ENCODE measurements at regions not wholly inside any gene's neighbourhood (a gene's known extent, or its start where the extent isn't known, plus 50 kb on each side); places are given as distances from the start of the nearest gene placed in this dataset.

DNA sequence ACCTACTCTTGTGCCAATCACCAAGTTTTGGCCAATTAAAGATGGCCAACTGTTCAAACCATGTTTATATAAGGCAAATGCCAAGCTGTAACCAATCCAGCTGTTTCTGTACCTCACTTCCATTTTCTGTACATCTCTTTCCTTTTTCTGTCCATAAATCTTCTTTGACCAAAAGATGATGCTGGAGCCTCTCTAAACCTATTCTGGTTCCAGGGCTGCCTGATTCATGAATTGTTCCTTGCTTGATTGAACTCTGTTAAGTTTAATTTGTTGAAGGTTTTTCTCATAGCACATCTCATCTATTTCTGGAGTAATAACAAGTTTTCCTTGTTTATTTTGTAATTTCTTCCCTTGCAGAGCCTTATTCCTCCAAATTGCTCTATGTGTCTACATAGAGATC, 115.3 kb upstream of the SMAD3 start:
- Mint-ChIP-seq H3K27me3 (peaks cover 22% of the 10 kb centered on the region), H3K4me1 (peaks cover 16 to 19% (median 17%) of the 10 kb centered on the region in 3 donors), H3K36me3 (peaks cover 2% of the 10 kb centered on the region), H3K4me3 (no peak overlapping the region), H3K9me3 (no peaks in the 10 kb centered on the region), H3K27ac (no peak overlapping the region)

DNA sequence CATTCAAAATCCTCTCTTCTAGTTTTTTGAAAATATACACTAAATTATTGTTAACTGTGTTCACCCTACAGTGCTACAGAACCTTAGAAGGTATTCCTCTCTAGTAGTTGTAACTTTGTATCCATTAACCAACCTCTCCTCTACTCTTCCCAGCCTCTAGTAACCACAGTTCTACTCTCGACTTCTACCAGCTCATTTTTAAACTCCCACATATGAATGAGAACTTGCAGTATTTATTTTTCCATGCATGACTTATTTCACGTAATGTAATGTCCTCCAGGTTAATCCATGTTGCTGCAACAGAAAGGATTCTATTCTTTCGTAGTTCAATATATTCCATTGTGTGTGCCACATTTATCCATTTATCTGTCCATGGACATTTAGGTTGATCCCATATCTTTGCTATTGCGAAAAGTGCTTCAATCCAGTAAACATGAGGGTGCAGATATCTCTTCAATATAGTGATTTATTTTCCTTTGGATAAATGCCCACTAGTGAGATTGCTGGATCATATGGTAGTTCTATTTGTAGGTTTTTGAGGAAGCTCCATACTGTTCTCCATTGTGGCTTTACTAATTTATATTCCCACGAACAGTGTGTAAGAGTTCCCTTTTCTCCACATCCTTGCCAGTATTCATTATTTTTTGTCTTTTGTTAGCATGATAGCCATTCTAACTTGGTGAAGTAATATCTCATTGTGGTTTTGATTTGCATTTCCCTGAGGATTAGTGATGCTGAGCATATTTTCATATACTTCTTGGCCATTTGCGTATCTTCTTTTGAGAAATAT, 113.7 kb upstream of the SMAD3 start:
- Mint-ChIP-seq H3K36me3 (peaks cover 5% of the 10 kb centered on the region), H3K4me3 (no peak overlapping the region), H3K4me1 (peaks cover 15 to 19% (median 16%) of the 10 kb centered on the region in 3 donors), H3K27me3 (peaks cover 25% of the 10 kb centered on the region), H3K9me3 (no peaks in the 10 kb centered on the region), H3K27ac (no peak overlapping the region)

DNA sequence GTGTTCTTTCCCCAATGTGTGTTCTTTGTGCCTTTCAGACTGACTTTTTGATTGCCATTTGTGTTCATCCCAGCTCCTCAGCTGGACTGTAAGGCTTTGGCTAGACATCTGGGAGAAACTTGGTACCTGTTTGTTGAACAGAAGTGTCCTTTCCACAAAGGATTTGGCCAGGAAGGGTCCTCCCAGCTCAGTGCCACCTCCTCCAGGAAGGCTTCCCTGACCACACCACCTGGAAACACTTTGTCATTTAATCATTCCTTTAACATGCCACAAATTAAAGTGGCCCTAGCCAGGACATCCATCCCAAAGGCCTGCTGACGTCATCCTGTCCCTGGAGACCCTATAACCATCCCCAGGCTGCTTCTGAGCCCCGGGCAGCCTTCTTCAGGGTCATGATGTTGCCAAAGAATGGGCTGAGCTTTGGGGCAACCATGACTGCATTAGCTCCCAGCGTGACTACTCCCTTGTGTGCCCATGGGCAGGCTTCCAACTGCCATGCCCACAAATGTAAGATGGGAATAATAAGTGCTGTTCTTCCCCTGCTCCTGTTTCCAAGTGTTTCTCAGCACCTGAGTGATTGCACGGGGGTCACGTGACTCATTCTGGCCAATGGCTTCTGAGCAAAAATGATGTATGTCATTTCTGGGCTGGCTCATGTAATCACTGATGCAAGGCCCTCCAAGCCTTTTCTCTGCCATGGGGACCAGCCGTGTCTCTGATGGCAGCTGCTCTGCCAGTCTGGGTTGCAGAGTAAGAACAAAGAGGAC, 112.5 kb upstream of the SMAD3 start:
- Mint-ChIP-seq H3K4me1 (peaks cover 10 to 19% (median 13%) of the 10 kb centered on the region in 3 donors), H3K27ac (no peak overlapping the region), H3K36me3 (peaks cover 5% of the 10 kb centered on the region), H3K4me3 (peak overlapping the region in 1 of 4 donors; percentile 7), H3K9me3 (no peaks in the 10 kb centered on the region), H3K27me3 (peaks cover 25% of the 10 kb centered on the region)

DNA sequence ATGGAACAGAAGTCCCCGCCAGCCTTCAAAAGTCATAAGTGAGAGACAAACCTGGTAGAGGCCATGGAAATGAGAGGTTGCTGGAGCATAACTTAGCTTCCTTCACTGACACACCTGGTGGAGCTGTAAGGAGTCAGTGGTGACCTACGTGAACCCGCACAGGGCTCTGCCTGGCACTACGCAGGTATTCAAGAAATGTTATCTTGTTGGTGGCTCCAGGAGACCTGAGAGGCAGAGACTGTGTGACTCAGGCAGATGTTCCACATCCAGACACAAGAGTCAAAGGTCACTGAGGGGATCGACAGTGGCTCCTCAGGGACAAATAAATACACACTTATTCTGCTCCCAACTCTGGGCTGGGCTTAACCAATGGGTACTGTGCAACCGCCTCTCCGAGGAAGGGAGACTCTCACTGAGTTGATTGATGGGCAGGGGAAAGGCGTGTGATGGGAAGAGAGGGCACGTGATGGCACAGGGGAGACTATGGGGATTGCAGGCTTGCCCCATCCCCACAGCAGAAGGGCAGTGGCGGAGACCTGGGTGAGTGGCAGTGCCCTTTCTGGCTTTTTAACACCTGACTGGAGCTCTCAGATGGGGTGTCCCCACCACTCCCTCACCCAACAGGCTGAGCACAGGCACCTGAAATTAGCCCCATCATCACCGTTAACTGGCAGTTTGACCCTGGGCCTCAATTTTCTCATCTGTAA, 111.7 kb upstream of the SMAD3 start:
- Mint-ChIP-seq H3K36me3 (peaks cover 5% of the 10 kb centered on the region), H3K4me3 (no peak overlapping the region)

DNA sequence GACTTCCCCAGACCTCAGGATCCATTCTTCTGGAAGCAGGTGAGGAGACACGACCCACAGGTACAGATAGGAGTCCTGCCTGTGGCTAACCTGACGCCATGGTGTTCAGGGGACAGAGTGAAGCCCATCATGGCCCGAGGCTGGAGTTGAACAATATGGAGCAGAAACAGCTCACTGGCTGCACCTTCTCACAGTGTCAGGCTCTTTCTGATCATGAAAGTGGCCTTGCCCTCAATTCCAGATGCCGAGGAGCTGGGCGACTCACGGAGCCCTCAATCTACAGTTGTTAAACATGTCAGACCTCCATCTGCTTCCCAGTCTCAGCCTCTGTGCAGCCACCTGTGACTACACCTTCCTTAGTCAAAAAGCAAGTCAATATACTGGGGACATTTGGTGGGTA, 110.8 kb upstream of the SMAD3 start:
- H3K27ac Mint-ChIP-seq: peak overlapping the region in 1 of 3 donors; percentile 10
- H3K27me3 Mint-ChIP-seq: peaks cover 25% of the 10 kb centered on the region
- no peaks in the 10 kb centered on the region for H3K9me3 Mint-ChIP-seq
- H3K4me1 Mint-ChIP-seq: peaks cover 10 to 16% (median 14%) of the 10 kb centered on the region in 3 donors
- H3K36me3 Mint-ChIP-seq: peaks cover 5% of the 10 kb centered on the region
- no peak overlapping the region for H3K4me3 Mint-ChIP-seq

More for the DNA sequence above, 111.7 kb upstream of the SMAD3 start:
- H3K4me1 Mint-ChIP-seq: peaks cover 10 to 17% (median 16%) of the 10 kb centered on the region in 3 donors
- peaks cover 25% of the 10 kb centered on the region for H3K27me3 Mint-ChIP-seq
- no peaks in the 10 kb centered on the region for H3K9me3 Mint-ChIP-seq
- no peak overlapping the region for H3K27ac Mint-ChIP-seq

DNA sequence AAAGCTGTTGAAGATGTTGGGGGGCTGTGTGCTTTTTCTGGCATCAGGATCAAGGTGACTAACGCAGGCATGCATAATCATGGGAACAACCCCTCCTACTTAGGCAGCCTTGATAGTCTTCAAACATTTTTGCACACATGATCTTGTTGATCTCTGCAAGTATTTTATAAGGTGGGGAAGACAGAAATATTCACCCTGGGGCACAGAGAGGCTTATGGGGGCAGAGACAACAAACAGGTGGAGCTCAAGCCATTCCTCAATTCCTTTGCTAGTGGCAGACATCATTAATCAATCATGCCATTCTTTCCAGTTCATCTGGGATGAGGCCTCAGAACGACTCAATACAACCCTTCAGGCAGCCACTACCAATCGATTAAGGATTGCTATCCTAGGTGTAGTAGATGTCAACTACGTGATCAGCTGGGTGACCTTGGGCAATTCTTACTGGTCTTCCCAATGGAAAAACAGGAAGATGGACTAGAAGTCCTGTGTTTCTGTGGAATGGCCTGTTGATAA, 110.3 kb upstream of the SMAD3 start:
- peaks cover 29% of the 10 kb centered on the region for H3K27me3 Mint-ChIP-seq
- no peak overlapping the region for H3K27ac Mint-ChIP-seq
- no peaks in the 10 kb centered on the region for H3K9me3 Mint-ChIP-seq
- H3K4me3 Mint-ChIP-seq: no peak overlapping the region
- H3K36me3 Mint-ChIP-seq: peaks cover 4% of the 10 kb centered on the region
- H3K4me1 Mint-ChIP-seq: peaks cover 10 to 16% (median 14%) of the 10 kb centered on the region in 3 donors

DNA sequence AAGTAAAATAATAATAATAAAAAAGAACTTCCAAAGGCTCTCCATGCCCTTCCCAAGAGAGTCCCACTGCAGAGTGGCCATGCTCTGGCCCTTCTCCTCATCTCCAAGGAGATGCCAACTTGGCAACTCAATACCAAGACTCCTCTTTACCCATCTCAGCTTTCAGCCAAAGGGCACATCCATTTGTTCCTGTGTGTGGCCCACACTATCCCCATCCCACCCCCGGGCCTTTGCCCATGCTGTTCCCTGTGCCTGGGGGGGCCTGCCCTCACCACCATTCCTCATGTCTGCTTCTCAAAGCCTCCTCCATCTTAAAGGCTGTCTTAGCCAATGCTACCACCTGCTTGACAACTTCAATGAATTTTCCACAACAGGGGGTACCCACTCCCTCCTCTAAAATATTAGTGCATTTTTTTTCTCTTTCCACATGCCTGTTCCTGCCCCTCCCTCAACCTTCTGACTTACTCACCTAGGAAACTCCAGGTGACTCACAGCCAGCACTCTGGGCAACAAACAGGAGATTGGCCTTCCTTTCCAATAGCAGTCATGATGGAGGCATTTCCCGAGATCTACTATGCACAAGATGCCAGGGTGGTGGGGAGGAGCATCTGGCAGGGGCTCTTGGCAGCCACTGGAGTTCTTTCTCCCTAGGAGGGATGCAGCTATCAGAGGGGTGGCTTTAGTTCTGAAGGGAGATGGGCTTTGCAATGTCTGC, 109.4 kb upstream of the SMAD3 start:
- H3K27me3 Mint-ChIP-seq: peaks cover 26% of the 10 kb centered on the region
- H3K27ac Mint-ChIP-seq: no peak overlapping the region
- no peaks in the 10 kb centered on the region for H3K9me3 Mint-ChIP-seq
- peaks cover 7 to 14% (median 14%) of the 10 kb centered on the region in 3 donors for H3K4me1 Mint-ChIP-seq
- peaks cover 3% of the 10 kb centered on the region for H3K36me3 Mint-ChIP-seq
- no peak overlapping the region for H3K4me3 Mint-ChIP-seq

DNA sequence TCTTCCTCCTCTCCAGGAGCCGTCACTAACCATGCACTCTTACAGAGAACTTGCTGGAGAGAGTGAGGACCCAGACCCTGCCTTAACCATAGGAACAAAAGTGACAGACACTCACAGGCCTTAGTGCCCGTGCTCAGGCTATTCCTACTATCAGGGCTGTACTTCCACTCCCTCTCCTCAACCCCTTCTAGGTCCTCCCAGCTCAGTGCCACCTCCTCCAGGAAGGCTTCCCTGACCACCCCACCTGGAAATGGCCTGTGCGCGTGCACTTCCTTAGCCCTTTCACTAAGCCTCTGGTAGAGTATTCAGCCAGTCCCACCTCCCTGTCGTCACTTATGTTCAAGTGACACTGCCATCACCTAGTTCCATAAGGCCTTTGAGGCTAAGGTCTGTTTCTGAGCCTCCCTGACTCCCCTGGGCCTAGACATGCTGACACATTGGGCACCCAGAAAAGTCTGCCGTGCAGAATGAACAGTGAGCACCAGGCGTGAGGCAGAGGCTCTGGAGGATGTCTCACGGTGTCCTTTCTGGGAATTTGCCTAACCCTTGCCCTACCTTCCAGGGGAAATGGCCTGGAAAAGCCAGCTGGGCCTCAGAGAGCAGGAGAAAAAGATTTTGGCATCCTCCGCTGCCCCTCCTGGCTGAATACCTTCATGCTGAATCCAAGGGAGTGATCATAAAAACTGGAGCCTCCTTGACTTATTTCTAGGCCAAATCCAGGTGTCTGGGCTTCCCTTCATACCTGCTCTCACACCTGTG, 108.6 kb upstream of the SMAD3 start:
- Mint-ChIP-seq H3K9me3 (no peaks in the 10 kb centered on the region), H3K27ac (no peak overlapping the region), H3K4me1 (peaks cover 6 to 10% (median 9%) of the 10 kb centered on the region in 3 donors), H3K36me3 (peaks cover 3% of the 10 kb centered on the region), H3K27me3 (peaks cover 21% of the 10 kb centered on the region), H3K4me3 (no peak overlapping the region)

DNA sequence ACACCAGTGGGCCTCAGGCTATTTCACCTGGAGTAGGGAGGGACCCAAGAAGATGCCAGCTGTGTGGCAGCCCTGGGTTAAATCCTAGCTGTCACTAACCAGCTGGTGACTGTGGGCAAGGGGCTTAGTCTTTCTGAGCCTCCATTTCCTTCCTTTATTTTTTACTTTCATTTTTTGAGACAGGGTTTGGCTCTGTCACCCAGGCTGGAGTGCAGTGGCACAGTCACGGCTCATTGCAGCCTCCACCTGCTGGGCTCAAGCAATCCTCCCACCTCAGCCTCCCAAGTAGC, 108.0 kb upstream of the SMAD3 start:
- Mint-ChIP-seq H3K27ac (no peak overlapping the region), H3K9me3 (no peaks in the 10 kb centered on the region), H3K4me3 (no peak overlapping the region), H3K4me1 (peaks cover under 1 to 5% (median 4%) of the 10 kb centered on the region in 3 donors), H3K36me3 (peaks cover 3% of the 10 kb centered on the region), H3K27me3 (peaks cover 16% of the 10 kb centered on the region)

DNA sequence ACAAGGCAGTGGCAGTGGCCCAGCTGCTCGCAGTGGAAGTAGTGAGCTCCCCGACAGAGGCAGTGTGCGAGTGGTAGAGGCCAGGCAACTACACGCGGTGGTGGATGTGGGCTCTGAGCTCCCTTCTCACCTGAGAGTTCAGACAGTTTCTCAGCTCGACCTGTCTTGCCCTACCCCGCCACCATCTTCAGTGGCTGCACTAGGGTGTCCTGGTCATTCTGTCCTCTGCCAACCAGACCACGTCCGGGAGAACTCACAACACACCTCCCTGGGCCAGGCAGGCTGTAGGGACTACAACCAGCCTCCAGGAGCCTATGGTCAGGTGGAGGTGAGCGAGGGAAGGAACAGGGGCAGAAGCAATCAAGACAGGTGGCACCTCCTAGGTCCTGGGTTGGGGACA, 106.3 kb upstream of the SMAD3 start:
- H3K9me3 Mint-ChIP-seq: no peaks in the 10 kb centered on the region
- H3K36me3 Mint-ChIP-seq: peaks cover 3% of the 10 kb centered on the region
- H3K27ac Mint-ChIP-seq: peak overlapping the region in 1 of 3 donors; percentile 35
- peaks cover 0 to 3% (median 0%) of the 10 kb centered on the region in 3 donors for H3K4me1 Mint-ChIP-seq
- H3K27me3 Mint-ChIP-seq: peaks cover 7% of the 10 kb centered on the region
- no peak overlapping the region for H3K4me3 Mint-ChIP-seq

DNA sequence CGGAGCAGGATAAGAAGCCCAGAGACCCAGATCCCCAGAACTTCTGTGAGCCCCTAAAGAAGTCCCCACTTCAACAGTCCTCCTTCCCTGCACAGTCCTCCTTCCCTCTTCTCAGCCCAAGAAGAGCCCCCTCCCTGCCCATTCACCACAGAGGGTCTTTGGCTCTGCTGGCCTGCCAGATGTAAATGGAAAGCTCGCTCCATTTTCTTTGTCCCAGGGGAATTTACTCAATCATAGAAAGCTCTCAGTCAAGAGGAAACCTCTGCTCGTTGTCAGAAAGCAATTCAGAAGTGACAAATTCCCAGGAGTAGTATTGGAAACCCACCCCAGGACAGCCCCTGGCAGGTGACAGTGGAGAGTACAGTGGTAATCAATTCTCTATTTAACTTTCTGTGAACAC, 105.5 kb upstream of the SMAD3 start:
- H3K9me3 Mint-ChIP-seq: no peaks in the 10 kb centered on the region
- H3K4me1 Mint-ChIP-seq: peaks cover 0 to 3% (median 0%) of the 10 kb centered on the region in 3 donors
- peak overlapping the region in 1 of 3 donors; percentile 35 for H3K27ac Mint-ChIP-seq
- peaks cover 7% of the 10 kb centered on the region for H3K27me3 Mint-ChIP-seq
- peaks cover 5% of the 10 kb centered on the region for H3K36me3 Mint-ChIP-seq
- no peak overlapping the region for H3K4me3 Mint-ChIP-seq

DNA sequence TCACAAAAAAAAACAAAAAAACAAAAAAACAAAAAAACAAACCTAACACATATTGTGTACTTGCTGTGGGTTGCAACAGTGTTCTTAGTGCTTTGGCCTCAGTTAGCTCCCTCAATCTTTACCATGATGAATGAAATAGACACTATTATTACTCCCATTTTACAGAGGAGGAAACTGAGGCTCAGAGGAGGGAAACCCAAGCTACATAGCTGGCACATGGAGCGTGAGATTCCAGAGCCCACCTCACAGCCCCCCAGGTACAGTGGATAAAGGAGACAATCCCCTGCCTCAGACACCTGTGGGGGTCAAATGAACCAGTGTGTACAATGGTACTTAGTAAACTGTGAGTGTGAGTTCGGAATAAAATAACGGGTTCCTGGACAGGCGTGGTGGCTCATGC, 104.9 kb upstream of the SMAD3 start:
- peaks cover 0 to 3% (median 0%) of the 10 kb centered on the region in 3 donors for H3K4me1 Mint-ChIP-seq
- peaks cover 5% of the 10 kb centered on the region for H3K36me3 Mint-ChIP-seq

DNA sequence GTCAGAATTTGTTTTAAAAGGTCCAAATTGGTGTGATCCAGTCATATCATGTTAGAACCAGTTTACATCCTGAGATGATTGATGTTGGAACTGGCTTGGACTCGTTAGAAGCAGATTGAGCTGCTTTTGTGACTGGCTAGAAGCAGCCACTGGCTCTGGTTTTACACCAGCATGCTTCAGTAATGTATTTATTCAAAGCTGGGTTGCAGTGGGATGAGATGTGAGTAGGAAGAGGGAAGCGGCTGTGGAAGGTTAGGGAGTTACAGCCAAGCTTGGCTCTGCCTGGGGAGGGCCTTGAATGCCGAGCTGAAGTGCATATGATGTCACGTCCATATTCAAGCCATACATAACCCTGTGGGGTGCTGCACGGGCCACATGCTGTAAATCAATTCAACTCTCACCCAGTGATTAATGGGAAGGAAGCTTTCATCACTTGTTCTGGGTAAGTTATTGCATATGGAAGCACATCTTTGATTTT, 104.0 kb upstream of the SMAD3 start:
- Mint-ChIP-seq H3K4me3 (no peak overlapping the region), H3K27me3 (peaks cover 4% of the 10 kb centered on the region), H3K4me1 (peaks cover 0 to 6% (median 0%) of the 10 kb centered on the region in 3 donors), H3K27ac (no peak overlapping the region), H3K9me3 (no peaks in the 10 kb centered on the region), H3K36me3 (peaks cover 2% of the 10 kb centered on the region)

More for the DNA sequence above, 104.9 kb upstream of the SMAD3 start:
- Mint-ChIP-seq H3K27ac (peak overlapping the region in 1 of 3 donors; percentile 27), H3K9me3 (no peaks in the 10 kb centered on the region), H3K4me3 (no peak overlapping the region), H3K27me3 (peaks cover 7% of the 10 kb centered on the region)

DNA sequence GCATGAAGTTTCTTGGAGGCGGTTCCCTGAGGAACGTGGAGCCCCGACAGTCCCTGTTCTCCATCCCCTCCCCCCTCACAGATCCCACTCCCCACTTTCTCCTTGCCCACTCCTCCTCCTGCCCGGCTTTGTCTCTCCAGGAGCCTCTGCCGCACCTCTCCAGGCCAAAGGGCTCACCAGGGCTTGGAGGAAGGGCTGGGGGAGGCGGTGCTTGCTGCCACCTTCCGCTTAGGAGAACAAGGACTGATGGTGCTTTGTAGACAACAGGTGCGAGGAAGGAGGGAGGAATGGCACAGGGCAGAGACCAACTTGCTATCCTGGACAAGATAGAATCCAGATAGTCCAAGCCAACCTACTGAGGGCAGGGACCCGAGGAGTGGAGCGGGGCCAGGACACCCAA, 103.5 kb upstream of the SMAD3 start:
- Mint-ChIP-seq H3K27me3 (peaks cover 4% of the 10 kb centered on the region), H3K9me3 (no peaks in the 10 kb centered on the region), H3K4me3 (no peak overlapping the region), H3K4me1 (peaks cover 0 to 7% (median 0%) of the 10 kb centered on the region in 3 donors), H3K36me3 (peaks cover 2% of the 10 kb centered on the region), H3K27ac (no peak overlapping the region)

All from IgD-negative memory B cell (primary cell).